AML-193 (cell line): ENCODE measurements at regions not wholly inside any gene's neighbourhood (a gene's known extent, or its start where the extent isn't known, plus 50 kb on each side); places are given as distances from the start of the nearest gene placed in this dataset.
"Not testable (repeated sequence)": the region's sequence is repeated elsewhere in the genome, so short reads cannot be mapped to it uniquely, and the experiment has no call there.

Experiments used
- DNase-seq, 2 experiments: peaks; one replicate each; lab custom pipeline; 2025; lab: John Stamatoyannopoulos, UW

DNA sequence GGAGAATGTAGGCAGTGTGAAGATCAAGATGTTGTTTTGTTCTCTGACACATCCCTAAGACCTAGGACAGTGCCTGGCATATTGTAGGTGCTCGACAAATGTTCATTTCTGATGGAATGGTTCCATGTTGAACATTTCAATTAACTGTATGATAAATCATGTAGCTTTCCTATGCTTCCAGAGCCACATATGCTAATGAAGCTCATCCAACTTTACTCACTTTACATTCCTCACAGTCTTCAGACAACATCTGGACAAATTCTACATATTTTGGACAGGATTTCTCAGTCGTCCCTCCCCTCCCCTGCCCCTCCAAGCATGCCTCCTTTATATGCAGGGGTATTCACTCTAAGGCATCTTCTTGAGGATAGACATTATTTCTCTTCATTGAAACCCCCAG lies 177.9 kb downstream of the BLID start:
- DNase-seq = no peak

DNA sequence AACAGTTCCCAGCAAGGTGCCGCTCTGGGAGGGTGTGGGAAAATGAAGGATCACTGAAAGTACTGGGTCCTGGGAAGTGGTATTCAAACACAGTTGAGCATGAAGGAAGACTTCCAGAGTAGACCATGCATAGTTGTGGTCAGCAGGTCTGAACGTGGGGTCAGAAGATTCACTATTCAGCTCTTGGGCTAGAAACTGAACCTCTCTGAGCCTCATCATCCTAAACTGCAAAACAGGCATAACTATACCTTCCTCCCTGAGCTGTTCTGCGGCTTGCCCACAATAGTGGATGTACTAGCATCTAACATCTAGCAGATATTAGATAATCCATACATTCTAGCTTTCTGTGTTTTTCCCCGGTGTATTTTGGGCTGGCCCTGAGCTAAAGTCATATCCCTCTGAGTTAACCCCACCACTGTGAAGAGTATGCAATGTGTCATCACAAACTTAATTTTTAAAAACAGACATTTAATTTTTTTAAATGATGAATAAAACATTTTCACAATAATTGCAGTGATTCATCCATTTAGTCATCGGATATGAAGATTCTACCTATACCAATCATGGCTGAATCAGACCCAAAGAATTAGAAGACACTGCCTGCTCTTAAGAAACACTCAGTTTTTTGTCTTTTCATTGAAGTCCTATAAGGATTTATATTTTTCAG lies 179.1 kb downstream of the BLID start:
- no peak for DNase-seq

DNA sequence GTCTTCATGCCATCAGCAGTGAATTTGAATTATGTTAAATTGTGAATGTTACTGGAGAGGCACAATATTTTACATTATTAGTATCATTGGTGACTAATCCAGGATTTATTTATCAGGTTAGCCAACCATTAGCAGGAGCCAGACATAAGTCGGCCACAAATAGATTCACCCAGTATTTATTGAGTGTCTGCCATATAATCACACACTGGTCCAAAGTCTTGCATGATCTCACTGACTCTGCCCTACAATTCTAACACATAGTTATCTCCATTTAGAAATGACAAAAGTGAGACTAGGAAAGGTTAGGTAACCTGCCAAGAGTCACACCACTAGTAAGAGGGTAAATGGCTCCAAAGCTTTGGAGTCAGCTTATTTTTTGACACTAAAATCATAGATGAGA lies 179.6 kb downstream of the BLID start:
- no peak for DNase-seq

DNA sequence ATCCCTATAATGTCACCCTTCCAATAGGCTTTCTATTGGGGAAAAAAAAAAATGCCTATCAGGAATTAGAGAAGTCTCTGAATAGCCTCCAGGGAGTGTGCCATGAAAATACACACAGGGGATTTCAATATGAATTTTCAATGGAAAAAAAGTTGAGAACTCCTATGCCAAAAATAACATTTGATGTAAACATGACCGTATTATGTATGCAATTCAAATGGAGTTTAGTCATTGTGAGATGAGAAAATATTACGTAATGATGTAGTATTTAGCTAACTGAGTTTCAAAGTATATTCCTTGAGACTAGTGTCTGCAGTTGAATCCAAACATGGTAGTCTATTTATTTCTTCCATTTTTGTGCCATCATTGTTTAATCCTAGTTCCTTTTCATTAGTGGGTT lies 182.3 kb downstream of the BLID start:
- no peak for DNase-seq

DNA sequence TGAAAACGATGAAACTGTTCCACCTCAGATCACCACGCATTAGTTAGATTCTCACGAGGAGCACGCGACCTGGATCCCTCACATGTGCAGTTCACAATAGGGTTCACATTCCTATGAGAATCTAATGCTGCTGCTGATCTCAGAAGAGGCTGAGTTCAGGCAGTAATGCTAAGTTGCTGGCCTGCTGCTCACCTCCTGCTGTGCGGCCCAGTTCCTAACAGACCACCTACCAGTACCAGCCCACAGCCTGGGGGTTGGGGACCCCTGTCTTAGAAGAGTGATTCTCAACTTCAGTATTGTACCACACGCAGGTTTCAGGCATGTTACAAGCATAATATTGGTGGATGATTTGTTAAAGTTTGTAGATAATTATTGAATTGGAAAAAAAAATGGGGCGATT lies 182.7 kb downstream of the BLID start:
- no peak for DNase-seq

DNA sequence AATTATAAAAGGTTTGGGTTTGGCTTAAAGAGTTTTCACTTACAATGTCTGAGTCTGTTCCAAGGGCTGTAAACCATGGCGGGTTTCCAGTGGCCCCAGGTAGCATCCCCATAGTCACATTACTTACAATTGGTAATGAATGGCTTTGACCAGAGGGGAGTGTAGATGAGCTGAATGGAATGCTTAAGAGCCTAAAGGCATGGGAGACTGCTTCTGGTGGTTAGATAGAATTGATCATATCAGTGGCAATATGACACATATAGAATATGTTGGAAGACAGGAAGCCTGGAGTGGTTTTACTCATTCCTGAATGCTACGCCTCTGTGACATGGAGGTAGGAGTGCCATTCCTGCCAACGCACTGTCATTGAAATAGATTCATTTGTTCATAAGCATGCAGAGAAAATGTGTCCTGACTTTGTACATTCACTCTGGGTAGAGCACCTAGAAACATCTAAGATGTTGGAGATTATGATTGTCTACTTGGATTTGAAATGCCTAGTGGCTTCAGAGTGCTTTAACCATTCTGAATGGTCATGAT lies 183.3 kb downstream of the BLID start:
- DNase-seq = no peak

DNA sequence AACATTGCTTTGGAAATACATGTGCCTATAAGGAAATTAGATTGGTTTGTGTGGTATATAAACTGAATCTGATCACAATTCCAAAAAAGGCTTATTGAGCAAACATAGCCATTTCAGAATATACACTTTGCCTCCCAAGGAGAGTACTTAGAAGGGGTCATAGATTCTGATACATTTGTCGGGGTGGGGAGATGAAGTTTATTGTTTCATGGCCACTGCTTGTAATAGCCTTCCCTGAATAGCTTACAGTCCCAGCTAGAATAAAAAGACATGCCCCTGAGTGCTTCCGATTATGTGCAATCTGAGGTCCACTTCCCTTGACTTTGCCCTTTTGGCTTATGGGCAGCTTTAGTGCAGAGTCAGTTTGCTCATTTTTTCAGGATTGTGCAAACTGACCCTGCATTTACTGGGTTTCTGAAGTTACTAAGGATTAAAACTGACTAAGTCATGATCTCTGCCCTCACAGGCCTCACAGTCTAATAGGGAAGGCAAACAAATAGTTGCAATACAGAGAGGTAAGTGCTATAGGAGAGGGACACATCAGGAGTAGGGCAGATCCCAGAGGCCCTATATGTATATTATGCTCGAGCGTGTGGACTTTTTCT lies 184.2 kb downstream of the BLID start:
- no peak for DNase-seq

DNA sequence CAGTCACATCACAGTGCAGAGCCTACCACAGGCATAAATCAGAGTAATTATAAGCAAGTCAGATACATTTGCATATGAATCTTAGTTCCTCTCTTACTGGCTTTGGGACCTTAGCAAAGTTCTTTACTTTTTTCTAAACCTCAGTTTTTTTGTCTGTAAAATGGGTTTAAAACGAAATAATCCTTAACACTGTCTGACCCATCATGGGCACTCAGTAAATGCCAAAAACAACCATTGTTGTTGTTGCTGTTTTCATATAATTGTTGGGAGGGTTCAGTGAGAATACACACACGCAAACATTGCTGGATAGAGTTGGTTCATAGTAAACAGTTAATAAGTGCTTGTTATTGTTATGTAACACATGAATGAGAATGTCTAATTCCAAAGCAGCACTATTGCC lies 184.9 kb downstream of the BLID start:
- no peak for DNase-seq

DNA sequence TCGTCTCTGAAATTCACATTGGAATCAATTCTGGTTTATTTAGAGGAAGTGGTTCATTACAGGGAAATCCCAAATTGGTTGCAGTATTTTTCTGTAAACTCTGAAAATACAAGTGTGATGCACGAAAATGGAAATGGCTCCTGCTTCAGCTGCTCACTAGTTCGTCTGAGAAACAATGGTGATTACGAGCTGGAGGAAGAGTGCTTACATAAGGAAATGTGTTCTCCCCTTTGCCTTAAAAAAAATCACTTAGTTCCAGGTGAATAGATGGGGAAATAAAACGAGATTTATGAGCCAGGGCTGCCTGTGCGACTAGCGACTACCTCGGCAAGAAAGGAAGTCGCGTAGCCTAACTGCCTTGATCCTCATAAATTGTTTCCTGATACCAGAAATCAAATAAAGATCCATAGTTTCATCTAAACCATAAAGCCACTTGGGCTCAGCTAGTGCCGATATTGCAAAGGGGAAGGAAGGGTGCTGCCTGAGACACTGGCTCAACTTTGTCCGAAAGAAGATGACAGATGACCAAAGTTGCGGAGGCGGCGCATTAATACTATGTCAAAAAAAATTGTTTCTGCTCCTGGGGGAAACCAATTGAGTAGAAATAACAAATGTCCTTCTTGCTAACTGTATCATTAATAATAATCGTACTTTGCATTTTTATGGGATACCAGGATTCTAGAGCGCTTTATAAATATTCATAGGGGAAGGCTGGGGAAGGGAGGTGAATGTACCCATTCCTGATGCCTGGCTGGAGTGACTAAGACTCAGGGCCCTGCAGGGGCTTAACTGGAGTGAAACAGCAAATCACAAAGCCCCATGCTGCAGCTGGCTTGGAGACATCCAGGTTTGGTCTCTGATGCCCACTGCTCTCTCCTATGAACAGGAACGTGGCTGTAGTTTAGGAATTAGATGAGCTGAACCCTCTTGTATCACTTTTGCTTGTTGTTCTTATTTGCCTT lies 185.7 kb downstream of the BLID start:
- no peak for DNase-seq

DNA sequence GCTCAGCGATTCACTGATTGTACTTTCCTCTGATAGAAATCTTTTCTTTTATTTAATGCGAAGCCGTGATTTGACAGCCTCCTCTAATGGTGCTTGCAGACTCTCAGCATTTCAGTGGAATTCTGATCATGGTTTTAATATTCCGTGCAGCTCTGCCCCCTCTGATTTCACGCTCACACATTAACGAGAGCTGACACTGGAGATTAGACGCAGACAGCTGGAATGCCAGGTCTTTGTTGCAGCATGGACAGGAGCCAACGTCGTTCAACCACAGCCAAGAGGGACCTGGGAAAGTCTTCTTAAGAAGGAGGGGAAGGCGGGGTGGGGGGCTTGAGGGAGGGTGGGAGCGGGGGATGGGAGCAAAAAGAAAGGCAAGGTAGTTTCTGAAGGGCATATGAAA lies 186.4 kb downstream of the BLID start:
- no peak for DNase-seq

DNA sequence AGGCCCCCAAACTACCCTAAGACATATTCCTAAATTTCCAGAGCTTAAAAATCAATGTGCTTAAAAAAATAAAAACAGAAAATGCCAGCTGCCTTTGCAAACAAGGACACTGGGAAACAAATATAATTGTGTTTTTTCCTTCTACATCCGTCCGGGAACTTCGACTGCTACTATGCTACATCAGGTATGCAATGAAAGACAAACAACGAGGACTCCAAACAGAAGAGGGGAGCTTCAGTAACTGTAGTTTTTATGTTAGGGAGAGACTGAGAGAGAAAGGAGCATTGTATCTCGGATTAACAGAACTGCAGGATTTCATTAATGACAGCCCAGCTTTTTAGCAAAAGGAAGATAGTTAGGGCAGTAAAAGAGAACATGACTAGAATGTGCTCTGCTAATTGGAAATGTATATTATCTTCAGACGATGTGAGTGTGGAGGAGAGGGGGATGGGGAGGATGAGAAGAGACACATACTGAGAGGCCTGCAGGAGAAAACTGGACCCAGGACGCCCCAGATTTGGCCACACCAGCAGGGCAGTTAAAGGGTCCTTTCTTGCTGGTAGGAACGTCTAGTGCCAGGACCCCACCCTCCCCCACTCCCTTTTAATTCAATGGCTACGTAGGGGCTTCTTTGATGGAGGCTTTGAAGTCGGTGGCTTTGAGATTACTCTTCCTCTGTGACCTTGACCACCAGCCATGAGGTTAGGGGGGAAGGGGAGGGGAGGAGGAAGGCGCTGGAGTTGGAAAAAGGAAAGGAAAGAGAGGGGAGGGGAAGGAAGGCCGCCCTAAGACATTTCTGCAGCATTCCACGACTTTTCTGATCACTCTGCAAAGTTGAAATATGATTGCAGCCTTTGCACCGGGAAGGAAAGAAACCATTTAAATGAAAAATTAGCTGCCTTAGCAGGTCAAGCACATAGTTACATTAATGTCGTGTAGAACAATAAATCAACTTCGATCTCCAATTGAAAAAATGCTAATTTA lies 187.1 kb downstream of the BLID start:
- DNase-seq = no peak

DNA sequence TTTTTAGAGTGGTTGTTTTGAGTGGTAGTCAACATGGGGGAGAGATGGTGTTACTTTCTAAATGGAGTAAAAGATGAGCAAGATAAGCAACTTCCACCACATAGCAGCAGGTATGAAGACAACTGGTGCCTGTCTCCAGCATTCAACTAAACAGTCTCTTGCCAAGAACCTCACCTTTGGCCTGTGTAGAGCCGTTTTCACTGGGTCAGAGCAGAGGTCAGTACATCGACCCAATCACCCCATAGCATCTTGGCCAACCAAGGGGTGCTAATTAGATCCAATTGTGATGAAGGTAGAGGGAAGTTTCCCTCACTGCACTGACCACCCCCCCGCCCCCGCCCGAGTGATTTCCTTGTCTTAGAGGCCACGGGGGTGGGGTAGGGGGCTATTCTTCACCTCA lies 188.2 kb downstream of the BLID start:
- no peak for DNase-seq

DNA sequence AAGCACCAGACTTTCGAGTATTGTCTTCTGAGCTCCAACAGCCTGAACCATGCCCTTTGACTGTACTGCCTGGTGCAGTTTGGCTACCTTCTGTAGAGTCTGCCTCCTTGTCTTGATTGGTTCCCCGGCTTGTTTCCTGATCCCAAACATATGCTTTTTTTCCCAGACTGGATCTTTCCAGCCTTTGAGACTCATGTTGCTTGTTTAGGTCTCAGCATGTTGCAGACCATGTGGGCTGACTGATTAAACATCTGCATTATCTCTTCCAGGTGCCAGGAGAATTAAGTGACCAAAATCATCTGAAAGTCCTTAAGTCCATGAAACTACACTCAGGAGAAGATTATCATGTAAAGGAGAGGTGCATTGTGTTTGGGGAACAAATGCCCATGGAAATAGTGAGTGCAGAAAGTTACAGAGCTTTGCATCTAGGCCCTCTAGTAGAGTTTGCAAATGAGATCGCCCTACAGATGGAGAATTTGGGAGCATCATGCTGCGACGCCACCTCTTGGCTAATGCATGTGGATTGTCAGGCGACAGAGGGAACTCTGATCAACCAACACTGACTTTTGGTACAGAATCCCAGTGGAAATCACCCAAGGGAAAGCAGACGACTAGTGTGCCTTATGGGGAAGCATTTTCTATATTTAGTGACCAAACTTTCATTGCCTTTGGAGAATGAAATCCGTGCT lies 188.8 kb downstream of the BLID start:
- no peak for DNase-seq

DNA sequence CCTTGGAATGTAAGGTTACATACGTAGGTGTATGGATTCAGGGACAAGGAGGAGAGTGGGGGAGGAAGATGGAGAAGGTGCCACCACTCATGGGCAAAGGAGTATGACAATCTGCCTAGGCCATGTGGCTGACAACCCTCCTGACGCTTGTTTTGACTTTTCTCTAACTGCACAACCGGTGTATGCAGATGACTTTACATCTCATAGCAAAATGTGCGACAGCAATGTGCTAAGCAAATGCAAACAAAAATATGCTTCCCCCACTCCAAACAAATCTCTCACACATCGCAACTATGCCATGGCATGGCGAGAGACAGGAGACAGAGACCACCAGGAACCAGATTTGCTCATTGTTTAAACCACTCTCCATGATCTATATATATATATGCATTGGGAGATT lies 191.8 kb downstream of the BLID start:
- DNase-seq = no peak

DNA sequence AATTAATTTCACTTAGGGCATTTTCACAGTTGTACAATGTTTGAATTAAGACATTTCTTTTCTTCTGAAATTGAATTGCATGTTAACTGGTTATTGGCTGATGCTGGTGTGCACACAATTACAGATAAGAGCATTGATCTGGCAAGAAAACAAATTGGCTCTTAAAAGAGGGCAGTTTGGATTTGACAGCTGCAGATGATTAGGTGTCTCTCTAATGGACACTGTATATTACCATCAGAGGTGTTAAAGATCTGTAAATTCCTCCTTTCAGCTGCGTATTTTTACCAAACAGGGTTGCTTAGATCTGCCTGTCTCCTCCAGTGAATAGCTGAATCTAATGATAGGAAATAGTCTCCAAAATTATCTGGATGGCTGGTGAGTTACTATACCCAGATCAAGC lies 198.5 kb downstream of the BLID start:
- no peak for DNase-seq

DNA sequence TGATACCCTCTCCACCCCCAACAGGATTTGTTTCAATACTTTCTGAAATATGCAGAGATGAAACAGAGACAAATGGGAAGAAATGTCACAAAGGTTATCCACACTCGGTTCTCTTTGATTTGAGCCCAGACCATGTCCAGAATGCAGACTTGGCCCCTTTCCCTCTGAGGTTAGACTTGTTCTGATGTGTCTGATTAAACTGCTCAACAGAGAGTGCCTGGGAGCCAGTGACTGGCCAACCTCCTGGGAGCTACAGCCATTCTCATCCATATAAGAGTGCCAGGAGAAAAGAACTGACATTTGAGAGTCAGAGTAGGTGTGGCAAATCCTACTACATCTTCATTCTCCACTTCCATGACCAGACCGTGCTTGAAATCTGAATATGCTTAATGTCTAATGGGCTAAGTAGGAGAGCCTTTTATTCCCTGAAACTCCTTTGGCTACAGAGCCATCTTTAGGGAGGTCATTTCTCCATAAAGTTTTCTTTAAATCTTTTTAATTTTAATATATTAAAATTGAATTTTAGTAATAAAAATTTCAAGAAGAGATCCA lies 201.4 kb downstream of the BLID start:
- DNase-seq = no peak

DNA sequence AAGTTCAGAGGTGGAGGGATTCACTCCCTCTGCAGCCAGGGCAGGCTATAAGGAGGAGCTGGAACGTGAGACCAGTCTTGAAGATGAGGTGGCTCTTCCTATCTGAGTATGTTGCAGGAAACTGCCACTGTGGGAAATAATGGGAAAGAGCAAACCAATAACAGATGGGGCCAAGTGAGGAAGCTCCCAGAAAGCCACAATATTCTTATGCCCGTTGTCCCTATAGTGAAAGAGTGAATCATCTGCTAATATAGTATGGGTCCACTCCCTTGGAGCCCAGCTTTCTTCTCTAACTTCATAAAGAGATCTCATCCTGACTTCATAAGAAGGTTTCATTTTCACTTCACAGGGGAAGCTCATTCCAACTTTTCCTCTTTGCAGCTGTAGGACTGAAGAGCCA lies 206.4 kb downstream of the BLID start:
- no peak for DNase-seq

DNA sequence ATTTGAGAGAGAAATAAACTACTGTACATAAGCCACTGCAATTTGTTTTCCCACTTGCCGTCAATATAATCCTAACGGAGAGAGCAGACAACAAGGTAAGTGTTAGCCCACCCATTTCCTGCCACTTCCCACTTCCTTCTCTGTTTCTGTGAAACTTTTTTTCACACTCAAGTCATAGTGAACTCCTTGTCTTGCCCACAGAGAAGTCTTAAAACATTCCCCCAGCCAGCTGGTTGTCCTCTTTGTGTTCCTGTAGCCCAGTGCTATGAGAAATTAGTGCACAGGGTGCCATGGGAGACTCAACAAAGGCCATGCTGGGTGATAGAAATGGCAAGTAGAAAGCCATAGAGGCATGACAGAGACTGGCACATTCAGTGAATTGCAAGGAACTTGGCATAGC lies 208.6 kb downstream of the BLID start:
- DNase-seq = no peak

DNA sequence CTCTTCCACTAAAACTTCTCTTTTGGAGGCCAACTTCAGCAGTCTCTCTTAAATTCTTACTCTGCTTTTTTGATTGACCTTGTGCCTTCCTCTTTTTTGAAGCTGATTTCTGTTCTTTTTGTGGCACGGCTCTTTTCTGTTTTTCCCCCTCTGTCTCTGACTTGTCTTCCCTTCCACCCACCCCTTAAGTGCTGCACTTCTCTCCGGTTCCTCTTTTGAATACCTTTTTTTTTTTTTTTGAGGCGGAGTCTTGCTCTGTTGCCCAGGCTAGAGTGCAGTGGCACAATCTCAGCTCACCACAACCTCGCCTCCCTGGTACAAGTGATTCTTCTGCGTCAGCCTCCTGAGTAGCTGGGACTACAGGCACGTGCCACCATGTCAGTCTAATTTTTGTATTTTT lies 211.9 kb downstream of the BLID start:
- DNase-seq = no peak

DNA sequence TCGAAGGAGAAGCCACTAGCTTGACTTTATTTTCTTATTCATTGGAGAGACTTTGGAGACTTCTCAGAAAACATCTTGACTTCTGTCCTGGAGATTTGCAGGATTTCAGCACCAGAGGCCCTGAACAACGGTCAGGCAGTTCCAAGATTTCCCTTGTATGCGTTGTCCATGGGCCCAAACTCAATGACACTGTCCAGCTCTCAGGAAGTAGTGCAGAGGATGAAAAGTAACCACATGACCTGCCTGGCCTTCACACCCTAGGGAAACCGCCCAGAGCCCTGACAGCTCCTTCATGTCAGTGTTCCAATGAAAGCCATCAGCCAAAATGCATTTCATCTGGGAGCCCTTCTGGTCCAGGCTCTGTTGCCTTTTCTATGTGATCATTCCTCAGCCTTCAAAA lies 214.1 kb downstream of the BLID start:
- DNase-seq = no peak

DNA sequence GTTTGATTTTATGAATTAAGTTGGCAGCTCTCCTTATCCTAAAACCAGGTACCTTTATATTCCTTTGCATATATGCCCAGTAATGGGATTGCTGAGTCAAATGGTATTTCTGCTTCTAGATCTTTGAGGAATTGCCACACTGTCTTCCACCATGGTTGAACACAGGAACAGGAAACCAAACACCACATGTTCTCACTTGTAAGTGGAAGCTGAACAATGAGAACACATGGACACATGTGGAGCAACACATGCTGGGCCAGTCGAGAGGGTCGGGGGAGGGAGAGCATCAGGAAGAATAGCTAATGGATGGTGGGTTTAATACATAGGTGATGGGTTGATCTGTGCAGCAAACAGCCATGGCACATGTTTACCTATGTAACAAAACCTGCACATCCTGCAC lies 214.6 kb downstream of the BLID start:
- not testable (repeated sequence) for DNase-seq
